Epithelial cell of esophagus (primary cell): ENCODE measurements at regions not wholly inside any gene's neighbourhood (a gene's known extent, or its start where the extent isn't known, plus 50 kb on each side); places are given as distances from the start of the nearest gene placed in this dataset.

Experiments
- DNase-seq: peaks from one replicate; pipeline ENCODE4 v3.0.0; 2010; ENCODE audit warnings: low read depth
- H3K4me3 ChIP-seq: 2 replicates; pipeline ENCODE4 v1.5.1; 2011; ENCODE audit warnings: mild to moderate bottlenecking, low read length, control low read depth
- TF ChIP-seq, protein P1 (sequence below): IDR thresholded peaks from 2 replicates; pipeline ENCODE4 v1.5.1; 2011; ENCODE audit warnings: low read depth, mild to moderate bottlenecking, low read length, control low read depth, inconsistent platforms; ENCODE audit not compliant: insufficient read depth; ENCODE audit errors: missing control alignments

DNA sequence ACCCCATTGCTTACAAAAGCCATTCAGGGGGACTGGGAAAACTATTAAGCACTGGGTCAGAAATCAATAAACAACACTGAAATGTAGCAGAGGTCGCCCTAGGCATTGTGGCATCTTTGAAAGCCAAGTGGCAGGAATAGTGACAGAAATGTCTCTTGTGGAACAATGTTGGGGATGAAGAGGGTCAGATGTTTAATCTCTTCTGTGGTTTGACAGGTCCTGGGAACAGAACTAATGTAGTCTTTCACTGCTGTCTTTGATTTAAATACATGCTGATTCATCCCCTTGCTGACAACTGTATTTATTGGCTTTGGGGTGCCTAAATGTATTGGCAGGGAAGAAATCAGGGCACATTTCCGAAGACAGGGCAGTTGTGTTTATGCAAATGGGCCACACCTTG is 194.8 kb downstream of the ATG4C start:
- DNase-seq: no peak
- TF ChIP-seq, protein P1, sequence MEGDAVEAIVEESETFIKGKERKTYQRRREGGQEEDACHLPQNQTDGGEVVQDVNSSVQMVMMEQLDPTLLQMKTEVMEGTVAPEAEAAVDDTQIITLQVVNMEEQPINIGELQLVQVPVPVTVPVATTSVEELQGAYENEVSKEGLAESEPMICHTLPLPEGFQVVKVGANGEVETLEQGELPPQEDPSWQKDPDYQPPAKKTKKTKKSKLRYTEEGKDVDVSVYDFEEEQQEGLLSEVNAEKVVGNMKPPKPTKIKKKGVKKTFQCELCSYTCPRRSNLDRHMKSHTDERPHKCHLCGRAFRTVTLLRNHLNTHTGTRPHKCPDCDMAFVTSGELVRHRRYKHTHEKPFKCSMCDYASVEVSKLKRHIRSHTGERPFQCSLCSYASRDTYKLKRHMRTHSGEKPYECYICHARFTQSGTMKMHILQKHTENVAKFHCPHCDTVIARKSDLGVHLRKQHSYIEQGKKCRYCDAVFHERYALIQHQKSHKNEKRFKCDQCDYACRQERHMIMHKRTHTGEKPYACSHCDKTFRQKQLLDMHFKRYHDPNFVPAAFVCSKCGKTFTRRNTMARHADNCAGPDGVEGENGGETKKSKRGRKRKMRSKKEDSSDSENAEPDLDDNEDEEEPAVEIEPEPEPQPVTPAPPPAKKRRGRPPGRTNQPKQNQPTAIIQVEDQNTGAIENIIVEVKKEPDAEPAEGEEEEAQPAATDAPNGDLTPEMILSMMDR: no peak
- H3K4me3 ChIP-seq: no peak overlapping the region

DNA sequence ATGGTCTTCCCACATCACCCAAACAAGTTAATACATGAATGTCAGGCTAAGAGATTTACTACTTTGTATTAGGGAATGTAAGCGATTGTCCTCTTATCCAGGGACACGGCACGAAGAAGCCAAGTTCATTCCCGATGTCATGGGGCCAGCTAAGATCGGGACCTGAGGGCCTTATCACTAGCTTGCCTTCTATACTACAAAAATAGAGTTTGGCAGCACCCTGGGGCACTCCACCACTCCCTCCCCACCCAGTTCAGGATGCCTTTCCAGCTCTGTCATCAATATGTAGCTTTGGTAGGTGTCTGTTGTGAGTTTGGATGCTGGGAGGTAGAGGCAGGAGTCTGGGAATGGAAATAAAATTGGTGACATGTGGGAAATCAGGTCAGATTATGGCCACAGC is 197.5 kb downstream of the ATG4C start:
- TF ChIP-seq, protein P1: no peak
- no peak for DNase-seq
- H3K4me3 ChIP-seq: no peak overlapping the region

DNA sequence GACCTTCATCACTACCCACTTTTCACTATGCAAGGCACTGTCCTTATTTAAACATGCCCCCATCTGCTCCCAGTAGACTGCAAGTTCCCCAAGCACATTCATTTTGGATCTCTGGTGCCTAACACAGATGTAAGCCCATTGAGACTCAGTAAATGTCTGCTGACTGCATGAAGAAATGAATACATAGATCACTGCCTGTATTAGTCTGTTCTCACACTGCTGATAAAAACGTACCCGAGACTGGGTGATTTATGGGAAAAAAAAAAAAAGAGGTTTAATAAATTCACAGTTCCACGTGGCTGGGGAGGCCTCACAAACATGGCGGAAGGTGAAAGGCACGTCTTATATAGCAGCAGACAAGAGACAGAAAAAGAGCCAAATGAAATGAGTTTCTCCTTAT is 204.9 kb downstream of the ATG4C start:
- no peak overlapping the region for H3K4me3 ChIP-seq
- no peak for DNase-seq
- TF ChIP-seq, protein P1: no peak

DNA sequence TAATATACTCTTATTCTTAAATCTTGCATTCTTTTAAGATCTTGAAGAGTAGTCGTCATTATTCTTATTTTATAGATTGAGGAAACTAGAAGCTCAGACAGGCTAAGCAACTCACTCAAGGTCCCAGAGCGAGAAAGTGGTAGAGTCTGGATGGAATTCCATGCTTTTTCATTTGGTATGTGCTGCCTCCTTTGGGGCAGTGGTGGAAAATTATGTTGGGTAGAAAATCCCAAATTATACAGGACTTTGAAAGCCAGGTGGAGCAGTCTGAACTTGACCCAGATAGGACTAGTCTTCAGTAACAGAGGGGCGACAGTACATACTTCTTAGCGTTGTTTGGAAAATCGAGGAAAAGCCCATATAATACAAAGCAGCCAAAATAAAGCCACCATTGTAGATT is 205.6 kb downstream of the ATG4C start:
- TF ChIP-seq, protein P1: no peak
- H3K4me3 ChIP-seq: no peak overlapping the region
- no peak for DNase-seq

DNA sequence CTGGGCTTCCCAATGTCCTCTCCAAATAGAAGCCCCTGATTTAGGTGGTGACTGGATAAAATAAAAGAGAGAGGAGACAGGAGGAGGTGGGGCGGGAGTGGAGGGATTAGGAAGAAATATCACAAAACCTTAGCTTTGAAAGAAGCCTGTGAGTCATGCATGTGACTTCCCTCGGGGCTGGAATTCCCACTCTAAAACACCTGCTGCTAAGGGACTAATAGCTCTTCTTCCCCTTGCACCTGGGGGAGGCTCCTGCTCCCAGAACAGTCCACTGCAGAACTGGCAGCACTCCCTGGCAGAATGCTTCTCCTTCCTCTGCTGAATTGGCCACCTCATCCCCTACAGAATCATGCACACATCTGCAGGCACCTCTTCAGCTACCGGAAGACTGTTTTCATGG is 207.2 kb downstream of the ATG4C start:
- TF ChIP-seq, protein P1: no peak
- DNase-seq: no peak

DNA sequence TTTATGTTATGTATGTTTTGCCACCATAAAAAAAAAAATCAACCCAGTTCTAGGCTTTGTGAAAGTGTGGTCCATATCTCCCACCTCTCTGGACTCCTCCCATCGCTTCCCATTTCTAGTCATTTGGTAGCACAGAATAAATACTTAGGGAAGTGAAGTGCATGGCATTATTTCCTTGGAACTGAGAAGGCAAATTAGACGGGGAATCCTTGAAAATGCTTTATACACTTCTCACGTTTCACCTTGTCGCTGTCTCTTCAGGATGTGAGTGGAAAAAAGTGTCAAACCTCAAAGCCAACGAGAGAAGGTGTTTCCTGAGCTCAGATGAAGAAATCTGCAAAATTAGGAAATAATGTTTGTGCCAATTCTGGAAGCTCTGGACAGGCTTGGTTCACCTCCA is 209.9 kb downstream of the ATG4C start:
- no peak for DNase-seq
- TF ChIP-seq, protein P1: no peak
- H3K4me3 ChIP-seq: no peak overlapping the region

More for the DNA sequence above, 207.2 kb downstream of the ATG4C start:
- no peak overlapping the region for H3K4me3 ChIP-seq

DNA sequence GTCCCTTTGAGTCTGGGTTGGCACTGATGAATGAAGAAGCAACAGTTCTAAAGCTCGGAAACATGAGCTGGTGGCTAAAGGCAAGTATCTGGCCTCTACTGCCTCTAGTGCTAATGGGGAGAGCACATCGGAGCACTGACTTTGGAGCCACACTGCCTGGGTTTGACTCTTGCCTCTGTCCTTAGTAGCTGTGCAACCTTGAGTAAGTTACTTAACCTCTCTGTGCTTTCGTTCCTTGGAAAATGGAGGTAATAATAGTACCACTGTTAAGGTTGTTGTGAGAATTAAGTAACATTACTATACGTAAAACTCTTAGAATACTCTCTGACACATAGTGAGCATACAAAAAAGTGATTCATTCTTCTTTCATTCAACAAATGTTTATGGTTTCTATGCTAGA is 211.2 kb downstream of the ATG4C start:
- H3K4me3 ChIP-seq: no peak overlapping the region
- DNase-seq: no peak
- TF ChIP-seq, protein P1: no peak
